ENCODE measurements at regions not wholly inside any gene's neighbourhood (a gene's known extent, or its start where the extent isn't known, plus 50 kb on each side); places are given as distances from the start of the nearest gene placed in this dataset.

DNA sequence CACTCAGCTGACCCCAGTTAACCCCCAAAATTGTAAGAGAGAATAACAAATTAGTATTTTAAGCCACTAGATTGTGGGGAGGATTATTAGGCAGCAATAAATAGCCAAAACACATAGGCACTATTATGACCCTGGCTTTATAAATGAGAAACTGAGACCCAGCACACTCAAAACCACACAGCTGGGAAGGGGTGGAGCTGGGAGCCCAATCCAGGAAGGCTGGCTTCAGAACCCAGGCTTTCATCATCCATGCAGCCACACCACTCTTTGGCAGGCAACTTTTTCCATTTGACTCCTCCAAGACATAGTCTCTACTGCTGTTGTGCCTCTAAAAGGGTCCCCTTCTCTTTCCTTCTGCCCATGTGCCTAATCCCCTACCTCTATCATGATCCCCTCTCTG, 253.8 kb downstream of the DHX15 start:
- Histone ChIP-seq H3K36me3 (ENCODE audit: insufficient read depth, low read length) (no peaks in the 10 kb centered on the region), H3K79me2 (ENCODE audit: insufficient read depth, low read length) (no peaks in the 10 kb centered on the region)

DNA sequence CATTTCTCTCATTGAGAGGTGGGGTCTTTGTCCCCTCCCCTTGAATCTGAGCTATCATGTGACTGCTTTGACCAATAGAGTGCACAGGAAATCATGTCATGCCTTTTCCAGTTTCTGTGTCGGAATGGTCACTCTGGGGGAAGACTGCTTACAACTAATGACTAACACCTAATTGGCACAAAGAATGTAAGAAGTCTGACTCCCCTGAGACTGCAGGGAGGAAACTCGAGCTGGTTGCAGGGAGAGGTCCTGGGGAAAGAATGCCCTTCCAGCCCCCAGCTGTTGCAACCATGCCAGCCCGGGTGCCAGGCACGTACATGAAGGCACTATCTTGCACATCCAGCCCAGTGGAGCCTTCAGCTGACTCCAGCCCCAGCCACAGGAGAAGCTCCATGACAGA, 254.2 kb downstream of the DHX15 start:
- H3K79me2 ChIP-seq (ENCODE audit: insufficient read depth, low read length), result no peaks in the 10 kb centered on the region
- H3K9ac ChIP-seq (ENCODE audit: low read depth, low read length, poor library complexity, severe bottlenecking), result no peak overlapping the region
- no peaks in the 10 kb centered on the region for H4K20me1 ChIP-seq (ENCODE audit: insufficient read depth, low read length, poor library complexity, severe bottlenecking)
- no peaks in the 10 kb centered on the region for H3K36me3 ChIP-seq (ENCODE audit: insufficient read depth, low read length)
- H2AFZ ChIP-seq (ENCODE audit: low read length), result no peak overlapping the region
- H3K9me3 ChIP-seq (ENCODE audit: insufficient read depth, low read depth, low read length), result no peaks in the 10 kb centered on the region
- H3K27me3 ChIP-seq (ENCODE audit: insufficient read depth, low read length, poor library complexity, severe bottlenecking), result no peaks in the 10 kb centered on the region
- no peaks in the 10 kb centered on the region for H3F3A ChIP-seq (ENCODE audit: low read depth)
- H3K9me2 ChIP-seq (replicated peaks; ENCODE audit: low read depth, low read length), result no peaks in the 10 kb centered on the region
- H3K4me3 ChIP-seq (ENCODE audit: low read length, poor library complexity, severe bottlenecking), result no peak overlapping the region
- TF ChIP-seq, protein P1, sequence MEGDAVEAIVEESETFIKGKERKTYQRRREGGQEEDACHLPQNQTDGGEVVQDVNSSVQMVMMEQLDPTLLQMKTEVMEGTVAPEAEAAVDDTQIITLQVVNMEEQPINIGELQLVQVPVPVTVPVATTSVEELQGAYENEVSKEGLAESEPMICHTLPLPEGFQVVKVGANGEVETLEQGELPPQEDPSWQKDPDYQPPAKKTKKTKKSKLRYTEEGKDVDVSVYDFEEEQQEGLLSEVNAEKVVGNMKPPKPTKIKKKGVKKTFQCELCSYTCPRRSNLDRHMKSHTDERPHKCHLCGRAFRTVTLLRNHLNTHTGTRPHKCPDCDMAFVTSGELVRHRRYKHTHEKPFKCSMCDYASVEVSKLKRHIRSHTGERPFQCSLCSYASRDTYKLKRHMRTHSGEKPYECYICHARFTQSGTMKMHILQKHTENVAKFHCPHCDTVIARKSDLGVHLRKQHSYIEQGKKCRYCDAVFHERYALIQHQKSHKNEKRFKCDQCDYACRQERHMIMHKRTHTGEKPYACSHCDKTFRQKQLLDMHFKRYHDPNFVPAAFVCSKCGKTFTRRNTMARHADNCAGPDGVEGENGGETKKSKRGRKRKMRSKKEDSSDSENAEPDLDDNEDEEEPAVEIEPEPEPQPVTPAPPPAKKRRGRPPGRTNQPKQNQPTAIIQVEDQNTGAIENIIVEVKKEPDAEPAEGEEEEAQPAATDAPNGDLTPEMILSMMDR (conservative IDR thresholded peaks at IDR 0.05; ENCODE audit: low read length), result no peak
- TF ChIP-seq EZH2phosphoT487 (IDR thresholded peaks at IDR 0.05; ENCODE audit: borderline replicate concordance), result no peak
- no peaks in the 10 kb centered on the region for H3K4me1 ChIP-seq (ENCODE audit: insufficient read depth, low read length, poor library complexity, severe bottlenecking)
- H3K4me2 ChIP-seq (ENCODE audit: low read depth, low read length, poor library complexity, severe bottlenecking), result no peak overlapping the region

More for the DNA sequence above, 253.8 kb downstream of the DHX15 start:
- Histone ChIP-seq H3K27me3 (ENCODE audit: insufficient read depth, low read length, poor library complexity, severe bottlenecking) (no peaks in the 10 kb centered on the region), H3K4me2 (ENCODE audit: low read depth, low read length, poor library complexity, severe bottlenecking) (no peak overlapping the region), H2AFZ (ENCODE audit: low read length) (no peak overlapping the region), H3F3A (ENCODE audit: low read depth) (no peaks in the 10 kb centered on the region), H3K4me3 (ENCODE audit: low read length, poor library complexity, severe bottlenecking) (no peak overlapping the region), H3K9ac (ENCODE audit: low read depth, low read length, poor library complexity, severe bottlenecking) (no peak overlapping the region), H3K4me1 (ENCODE audit: insufficient read depth, low read length, poor library complexity, severe bottlenecking) (no peaks in the 10 kb centered on the region), H3K9me3 (ENCODE audit: insufficient read depth, low read depth, low read length) (no peaks in the 10 kb centered on the region), H4K20me1 (ENCODE audit: insufficient read depth, low read length, poor library complexity, severe bottlenecking) (no peaks in the 10 kb centered on the region), H3K9me2 (replicated peaks; ENCODE audit: low read depth, low read length) (no peaks in the 10 kb centered on the region)
- TF ChIP-seq, protein P1 (conservative IDR thresholded peaks at IDR 0.05; ENCODE audit: low read length), result no peak
- TF ChIP-seq EZH2phosphoT487 (IDR thresholded peaks at IDR 0.05; ENCODE audit: borderline replicate concordance), result no peak

DNA sequence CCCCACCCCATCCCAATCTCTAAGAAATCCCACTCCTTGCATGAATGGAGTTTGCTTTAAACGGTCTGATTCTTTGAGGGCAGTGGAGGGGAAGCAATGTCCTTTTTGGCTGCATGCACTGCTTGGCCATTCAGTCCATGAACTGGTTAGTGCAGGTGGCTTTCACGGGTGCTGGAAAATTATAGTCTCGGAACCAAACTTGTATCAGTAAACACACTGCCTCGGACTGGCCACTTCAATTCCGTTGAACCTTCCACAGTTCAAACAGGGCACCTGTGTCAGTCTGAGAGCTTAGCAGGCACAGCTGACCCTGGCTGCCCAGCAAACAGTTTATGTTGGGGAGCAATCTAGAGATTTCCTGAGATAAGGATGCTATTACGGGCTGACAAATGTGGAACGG, 255.6 kb downstream of the DHX15 start:
- Histone ChIP-seq H2AFZ (ENCODE audit: low read length) (no peak overlapping the region), H3K4me3 (ENCODE audit: low read length, poor library complexity, severe bottlenecking) (no peak overlapping the region), H3K9me3 (ENCODE audit: insufficient read depth, low read depth, low read length) (no peaks in the 10 kb centered on the region), H3K27me3 (ENCODE audit: insufficient read depth, low read length, poor library complexity, severe bottlenecking) (no peaks in the 10 kb centered on the region), H3K79me2 (ENCODE audit: insufficient read depth, low read length) (no peaks in the 10 kb centered on the region), H3K9ac (ENCODE audit: low read depth, low read length, poor library complexity, severe bottlenecking) (no peak overlapping the region), H3F3A (ENCODE audit: low read depth) (no peaks in the 10 kb centered on the region), H3K4me1 (ENCODE audit: insufficient read depth, low read length, poor library complexity, severe bottlenecking) (no peaks in the 10 kb centered on the region), H3K4me2 (ENCODE audit: low read depth, low read length, poor library complexity, severe bottlenecking) (no peak overlapping the region), H3K36me3 (ENCODE audit: insufficient read depth, low read length) (no peaks in the 10 kb centered on the region), H3K9me2 (replicated peaks; ENCODE audit: low read depth, low read length) (no peaks in the 10 kb centered on the region), H4K20me1 (ENCODE audit: insufficient read depth, low read length, poor library complexity, severe bottlenecking) (no peaks in the 10 kb centered on the region)
- TF ChIP-seq, protein P1 (conservative IDR thresholded peaks at IDR 0.05; ENCODE audit: low read length), result no peak
- TF ChIP-seq EZH2phosphoT487 (IDR thresholded peaks at IDR 0.05; ENCODE audit: borderline replicate concordance), result no peak
